GM21737 (cell line): ENCODE measurements at regions not wholly inside any gene's neighbourhood (a gene's known extent, or its start where the extent isn't known, plus 50 kb on each side); places are given as distances from the start of the nearest gene placed in this dataset.
"Not testable (repeated sequence)": the region's sequence is repeated elsewhere in the genome, so short reads cannot be mapped to it uniquely, and the experiment has no call there.

Source experiments
- ATAC-seq: cut with Tn5 transposase; IDR thresholded peaks from one replicate; pipeline ENCODE4 v1.9.1; 2021; ENCODE audit warnings: mild to moderate bottlenecking, moderate library complexity; ENCODE audit not compliant: unreplicated experiment

DNA sequence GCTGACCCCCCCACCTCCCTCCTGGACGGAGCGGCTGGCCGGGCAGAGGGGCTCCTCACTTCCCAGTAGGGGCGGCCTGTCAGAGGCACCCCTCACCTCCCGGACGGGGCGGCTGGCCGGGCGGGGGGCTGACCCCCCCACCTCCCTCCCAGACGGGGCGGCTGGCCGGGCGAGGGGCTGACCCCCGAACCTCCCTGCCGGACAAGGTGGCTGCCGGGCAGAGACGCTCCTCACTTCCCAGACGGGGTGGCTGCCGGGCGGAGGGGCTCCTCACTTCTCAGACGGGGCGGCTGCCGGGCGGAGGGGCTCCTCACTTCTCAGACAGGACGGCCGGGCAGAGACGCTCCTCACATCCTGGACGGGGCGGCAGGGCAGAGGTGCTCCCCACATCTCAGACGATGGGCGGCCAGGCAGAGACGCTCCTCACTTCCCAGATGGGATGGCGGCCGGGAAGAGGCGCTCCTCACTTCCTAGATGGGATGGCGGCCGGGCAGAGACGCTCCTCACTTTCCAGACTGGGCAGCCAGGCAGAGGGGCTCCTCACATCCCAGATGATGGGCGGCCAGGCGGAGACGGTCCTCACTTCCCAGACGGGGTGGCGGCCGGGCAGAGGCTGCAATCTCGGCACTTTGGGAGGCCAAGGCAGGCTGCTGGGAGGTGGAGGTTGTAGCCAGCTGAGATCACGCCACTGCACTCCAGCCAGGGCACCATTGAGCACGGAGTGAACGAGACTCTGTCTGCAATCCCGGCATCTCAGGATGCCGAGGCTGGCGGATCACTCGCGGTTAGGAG, 66.2 kb upstream of the PAPPA2 start:
- not testable (repeated sequence) for ATAC-seq

- no peak for ATAC-seq
Observed at GRCh38 chr1:176391621-176392020, 71.4 kb upstream of the PAPPA2 start.

GRCh38 chr1:176384841-176385240, 78.1 kb upstream of the PAPPA2 start:
- no peak for ATAC-seq

- no peak for ATAC-seq
Observed at GRCh38 chr1:176382163-176382562, 80.8 kb upstream of the PAPPA2 start.

- no peak for ATAC-seq
Observed at GRCh38 chr1:176379626-176380339, 83.2 kb upstream of the PAPPA2 start.

DNA sequence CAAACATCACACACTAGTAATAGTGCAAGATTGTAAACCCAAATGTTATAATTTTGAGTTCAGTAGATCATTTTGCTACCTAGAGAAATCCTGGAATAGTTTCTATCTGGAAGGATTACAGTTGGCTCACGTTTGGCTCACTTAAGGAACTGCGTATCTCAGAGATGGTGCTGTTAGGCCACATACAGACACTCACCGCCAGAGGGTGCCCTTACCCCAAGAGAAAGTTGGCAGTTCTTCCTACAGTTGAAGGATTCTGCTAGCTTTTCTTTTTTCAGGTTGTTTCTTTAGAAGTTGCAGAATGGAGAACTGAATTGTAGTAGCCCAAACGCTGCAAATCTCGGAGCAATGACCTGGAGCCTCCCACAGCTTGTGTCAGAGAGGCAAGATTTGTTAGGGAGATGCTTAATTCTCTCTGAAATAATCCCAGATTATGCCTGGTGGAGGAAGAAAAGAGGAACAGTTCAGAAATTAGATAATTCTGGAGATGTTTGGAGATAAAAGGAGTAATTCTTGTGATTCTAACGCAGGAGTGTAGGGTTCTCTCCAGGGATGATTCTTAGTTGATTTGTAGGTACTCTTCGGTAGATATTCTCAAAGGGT, 87.9 kb upstream of the PAPPA2 start:
- peak; percentile 84 for ATAC-seq

- no peak for ATAC-seq
Observed at GRCh38 chr1:176364236-176364905, 98.6 kb upstream of the PAPPA2 start.

- ATAC-seq = not testable (repeated sequence)
Observed at GRCh38 chr1:176349135-176349715, 113.8 kb upstream of the PAPPA2 start.

- ATAC-seq = no peak
Observed at GRCh38 chr1:176341656-176342055, 121.3 kb upstream of the PAPPA2 start.

- no peak for ATAC-seq
Observed at GRCh38 chr1:176338877-176339276, 124.1 kb upstream of the PAPPA2 start.

- ATAC-seq = no peak
Observed at GRCh38 chr1:176330782-176331181, 123.7 kb upstream of the COP1 start.

GRCh38 chr1:176325664-176326063, 118.6 kb upstream of the COP1 start:
- ATAC-seq = no peak

- ATAC-seq = no peak
Observed at GRCh38 chr1:176323472-176323871, 116.4 kb upstream of the COP1 start.

DNA sequence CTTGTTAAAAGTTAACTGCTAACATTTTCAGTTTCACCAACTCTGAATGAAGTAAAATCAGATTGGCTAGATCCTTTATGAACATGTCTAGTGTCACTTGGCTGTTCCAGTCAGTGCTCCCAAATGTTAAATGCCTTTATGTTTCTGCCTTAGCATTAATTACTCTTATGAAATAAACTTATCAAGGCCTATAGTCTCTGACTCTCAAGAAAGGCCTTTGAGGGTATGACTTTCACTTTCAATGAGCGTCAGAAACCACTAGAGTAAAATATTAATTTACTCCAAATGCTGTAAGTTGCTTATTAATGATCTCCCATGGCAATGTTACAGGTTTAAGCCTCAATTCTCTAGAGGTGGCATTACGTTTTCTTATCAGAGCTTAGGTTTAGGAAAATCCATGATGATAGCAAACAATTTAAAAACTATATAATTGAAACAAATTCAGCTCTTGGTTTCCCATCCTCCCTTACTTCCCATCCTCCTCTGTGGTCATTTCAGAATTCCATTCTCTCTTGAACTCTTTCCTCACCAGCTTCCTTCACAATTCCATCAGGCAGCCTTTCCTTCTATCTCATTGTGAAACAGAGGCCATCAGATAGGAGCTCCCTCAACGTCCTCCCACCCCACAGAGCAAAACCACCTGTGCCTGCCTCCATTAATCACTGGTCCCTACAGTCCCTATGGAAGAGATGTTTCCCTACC, 108.6 kb upstream of the COP1 start:
- peak; percentile 85 for ATAC-seq

GRCh38 chr1:176296602-176297001, 89.5 kb upstream of the COP1 start:
- ATAC-seq = not testable (repeated sequence)

- ATAC-seq = no peak
Observed at GRCh38 chr1:176285996-176286395, 78.9 kb upstream of the COP1 start.

GRCh38 chr1:176271572-176271971, 64.5 kb upstream of the COP1 start:
- no peak for ATAC-seq
